ENCODE measurements at regions not wholly inside any gene's neighbourhood (a gene's known extent, or its start where the extent isn't known, plus 50 kb on each side); places are given as distances from the start of the nearest gene placed in this dataset.

DNA sequence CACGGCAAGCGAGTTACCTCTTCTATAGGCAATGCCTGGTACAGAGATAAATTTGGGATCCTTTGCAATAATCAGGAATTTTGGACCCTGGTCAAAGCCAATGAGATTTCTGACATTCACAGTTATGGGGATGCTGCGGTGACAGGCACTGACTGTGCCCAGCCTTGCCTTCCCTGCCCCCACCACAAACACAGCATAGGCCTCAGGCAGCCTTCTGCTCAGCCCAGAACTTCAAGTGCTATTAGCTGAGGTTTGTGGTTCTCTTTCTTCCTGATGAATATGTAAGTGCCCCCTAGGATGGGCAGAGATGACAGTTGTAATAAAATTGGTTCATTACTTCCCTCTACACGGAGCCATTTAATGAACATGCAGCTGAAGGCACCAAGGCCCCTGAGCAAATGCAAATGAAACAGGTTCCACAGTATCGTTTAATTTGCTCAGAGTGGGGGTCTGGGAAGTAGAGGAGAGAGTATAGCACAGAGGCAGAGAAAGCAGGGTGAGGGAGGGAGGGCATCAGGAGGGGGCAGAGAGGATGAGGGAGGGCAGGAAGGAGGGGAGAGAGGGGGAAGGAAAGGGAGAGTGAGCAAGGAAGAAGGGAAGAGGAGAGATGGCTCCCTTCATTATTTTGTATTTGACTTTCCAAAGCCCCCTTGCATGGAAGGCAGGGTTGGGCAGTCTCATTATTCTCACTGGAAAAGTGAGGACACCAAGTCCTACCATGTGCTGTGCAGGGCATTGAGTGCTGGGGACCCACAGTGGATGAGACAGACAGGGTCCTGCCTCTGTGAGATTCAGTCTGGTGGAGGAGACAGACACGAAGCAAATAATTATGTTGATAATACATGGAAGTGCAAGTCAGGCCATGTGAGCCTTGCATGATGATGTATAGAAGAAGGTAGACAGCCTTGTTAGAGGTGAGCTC, 513.0 kb downstream of the PTPRU start:
- H3K4me1 ChIP-seq, result no peaks in the 10 kb centered on the region
- no peak overlapping the region for H3K27ac ChIP-seq
- no peak overlapping the region for H3K4me3 ChIP-seq
- in situ Hi-C loops (cut with MboI; ENCODE audit: low sequenced_read_pairs in 4 of 4), result no loop called here
- intact Hi-C loops (cut with DNase I; ENCODE audit: low total_unique reads), result loop anchor here (5.0 kb wide), 1 partner anchor 933 kb away; no protein-coding TSS in a partner anchor
- no peak for ATAC-seq
- H3K9me3 ChIP-seq, result no peaks in the 10 kb centered on the region
- no peaks in the 10 kb centered on the region for H3K36me3 ChIP-seq
- DNase-seq, result no peak
- no peaks in the 10 kb centered on the region for H3K27me3 ChIP-seq
- no peak for TF ChIP-seq POLR2A (IDR thresholded peaks at IDR 0.05)
- TF ChIP-seq, protein P1, sequence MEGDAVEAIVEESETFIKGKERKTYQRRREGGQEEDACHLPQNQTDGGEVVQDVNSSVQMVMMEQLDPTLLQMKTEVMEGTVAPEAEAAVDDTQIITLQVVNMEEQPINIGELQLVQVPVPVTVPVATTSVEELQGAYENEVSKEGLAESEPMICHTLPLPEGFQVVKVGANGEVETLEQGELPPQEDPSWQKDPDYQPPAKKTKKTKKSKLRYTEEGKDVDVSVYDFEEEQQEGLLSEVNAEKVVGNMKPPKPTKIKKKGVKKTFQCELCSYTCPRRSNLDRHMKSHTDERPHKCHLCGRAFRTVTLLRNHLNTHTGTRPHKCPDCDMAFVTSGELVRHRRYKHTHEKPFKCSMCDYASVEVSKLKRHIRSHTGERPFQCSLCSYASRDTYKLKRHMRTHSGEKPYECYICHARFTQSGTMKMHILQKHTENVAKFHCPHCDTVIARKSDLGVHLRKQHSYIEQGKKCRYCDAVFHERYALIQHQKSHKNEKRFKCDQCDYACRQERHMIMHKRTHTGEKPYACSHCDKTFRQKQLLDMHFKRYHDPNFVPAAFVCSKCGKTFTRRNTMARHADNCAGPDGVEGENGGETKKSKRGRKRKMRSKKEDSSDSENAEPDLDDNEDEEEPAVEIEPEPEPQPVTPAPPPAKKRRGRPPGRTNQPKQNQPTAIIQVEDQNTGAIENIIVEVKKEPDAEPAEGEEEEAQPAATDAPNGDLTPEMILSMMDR (IDR thresholded peaks at IDR 0.05 in 4 of 5, conservative IDR thresholded peaks at IDR 0.05 in 1 of 5), result no peak

GRCh38 chr1:29747196-29747595, 510.9 kb downstream of the PTPRU start:
- no peak overlapping the region for H3K4me3 ChIP-seq
- no peaks in the 10 kb centered on the region for H3K9me3 ChIP-seq
- H3K27me3 ChIP-seq, result no peaks in the 10 kb centered on the region
- H3K27ac ChIP-seq, result no peak overlapping the region
- in situ Hi-C loops (cut with MboI; ENCODE audit: low sequenced_read_pairs in 4 of 4) (no loop called here), intact Hi-C loops (cut with DNase I; ENCODE audit: low total_unique reads) (loop anchor here (5.0 kb wide), 1 partner anchor 935 kb away; no protein-coding TSS in a partner anchor)
- DNase-seq (no peak), ATAC-seq (no peak)
- no peaks in the 10 kb centered on the region for H3K36me3 ChIP-seq
- no peaks in the 10 kb centered on the region for H3K4me1 ChIP-seq
- TF ChIP-seq, protein P1 (IDR thresholded peaks at IDR 0.05 in 4 of 5, conservative IDR thresholded peaks at IDR 0.05 in 1 of 5), result no peak
- TF ChIP-seq POLR2A (IDR thresholded peaks at IDR 0.05), result no peak

GRCh38 chr1:29746076-29746665, 509.8 kb downstream of the PTPRU start:
- H3K27ac ChIP-seq, result no peak overlapping the region
- no peak overlapping the region for H3K4me3 ChIP-seq
- in situ Hi-C loops (cut with MboI; ENCODE audit: low sequenced_read_pairs in 4 of 4) (no loop called here), intact Hi-C loops (cut with DNase I; ENCODE audit: low total_unique reads) (loop anchor here (5.0 kb wide), 1 partner anchor 936 kb away; no protein-coding TSS in a partner anchor)
- H3K9me3 ChIP-seq, result no peaks in the 10 kb centered on the region
- H3K4me1 ChIP-seq, result no peaks in the 10 kb centered on the region
- ATAC-seq (no peak), DNase-seq (no peak)
- TF ChIP-seq, protein P1 (IDR thresholded peaks at IDR 0.05 in 4 of 5, conservative IDR thresholded peaks at IDR 0.05 in 1 of 5), result no peak
- TF ChIP-seq POLR2A (IDR thresholded peaks at IDR 0.05), result no peak
- no peaks in the 10 kb centered on the region for H3K36me3 ChIP-seq
- peaks cover 0 to 5% (median 3%) of the 10 kb centered on the region in 3 donors for H3K27me3 ChIP-seq

GRCh38 chr1:29744684-29745490, 508.6 kb downstream of the PTPRU start:
- Histone ChIP-seq H3K27ac (no peak overlapping the region), H3K4me3 (no peak overlapping the region), H3K27me3 (peaks cover 0 to 7% (median 3%) of the 10 kb centered on the region in 3 donors), H3K9me3 (no peaks in the 10 kb centered on the region), H3K4me1 (no peaks in the 10 kb centered on the region), H3K36me3 (no peaks in the 10 kb centered on the region)
- TF ChIP-seq, protein P1 (IDR thresholded peaks at IDR 0.05 in 4 of 5, conservative IDR thresholded peaks at IDR 0.05 in 1 of 5), result no peak
- no peak for TF ChIP-seq POLR2A (IDR thresholded peaks at IDR 0.05)
- in situ Hi-C loops (cut with MboI; ENCODE audit: low sequenced_read_pairs in 4 of 4) (no loop called here), intact Hi-C loops (cut with DNase I; ENCODE audit: low total_unique reads) (loop anchor here (5.0 kb wide), 1 partner anchor 937 kb away; no protein-coding TSS in a partner anchor)
- no peak for ATAC-seq
- no peak for DNase-seq

All from gastrocnemius medialis (tissue), 4 donors.